NT2/D1 (cell line): ENCODE measurements at regions not wholly inside any gene's neighbourhood (a gene's known extent, or its start where the extent isn't known, plus 50 kb on each side); places are given as distances from the start of the nearest gene placed in this dataset.

Experiments
- DNase-seq: peaks from one replicate; pipeline ENCODE4 v3.0.0-alpha.2; 2011; ENCODE audit warnings: low read depth, low spot score
- H3K27me3 ChIP-seq: 2 replicates; pipeline ENCODE4 v1.6.0; 2011; ENCODE audit warnings: mild to moderate bottlenecking; ENCODE audit not compliant: insufficient read length, insufficient read depth
- H3K36me3 ChIP-seq: 2 replicates; pipeline ENCODE4 v1.6.1; 2011; ENCODE audit warnings: mild to moderate bottlenecking, low read length, mixed read lengths; ENCODE audit not compliant: insufficient read depth, insufficient read length
- H3K4me1 ChIP-seq: 2 replicates; pipeline ENCODE4 v1.5.1; 2011; ENCODE audit not compliant: insufficient read depth, insufficient read length
- H3K4me3 ChIP-seq: 2 replicates; pipeline ENCODE4 v1.5.1; 2011; ENCODE audit warnings: low read depth; ENCODE audit not compliant: insufficient read length
- H3K9ac ChIP-seq: 2 replicates; pipeline ENCODE4 v1.6.0; 2011; ENCODE audit warnings: low read depth; ENCODE audit not compliant: insufficient read length
- H3K9me3 ChIP-seq: 2 replicates; pipeline ENCODE4 v1.5.1; 2011; ENCODE audit warnings: mild to moderate bottlenecking, low read length; ENCODE audit not compliant: insufficient read depth
- SUZ12 ChIP-seq: IDR thresholded peaks from 2 replicates; pipeline ENCODE4 v1.6.1; 2011; ENCODE audit not compliant: insufficient read length, insufficient read depth; ENCODE audit errors: extremely low read depth
- YY1 ChIP-seq: IDR thresholded peaks from 2 replicates; pipeline ENCODE4 v1.6.1; 2011; ENCODE audit not compliant: insufficient read length, insufficient read depth
- ZNF274 ChIP-seq: IDR thresholded peaks from 2 replicates; pipeline ENCODE4 v1.6.1; 2011; ENCODE audit warnings: mild to moderate bottlenecking, low read depth, low read length

DNA sequence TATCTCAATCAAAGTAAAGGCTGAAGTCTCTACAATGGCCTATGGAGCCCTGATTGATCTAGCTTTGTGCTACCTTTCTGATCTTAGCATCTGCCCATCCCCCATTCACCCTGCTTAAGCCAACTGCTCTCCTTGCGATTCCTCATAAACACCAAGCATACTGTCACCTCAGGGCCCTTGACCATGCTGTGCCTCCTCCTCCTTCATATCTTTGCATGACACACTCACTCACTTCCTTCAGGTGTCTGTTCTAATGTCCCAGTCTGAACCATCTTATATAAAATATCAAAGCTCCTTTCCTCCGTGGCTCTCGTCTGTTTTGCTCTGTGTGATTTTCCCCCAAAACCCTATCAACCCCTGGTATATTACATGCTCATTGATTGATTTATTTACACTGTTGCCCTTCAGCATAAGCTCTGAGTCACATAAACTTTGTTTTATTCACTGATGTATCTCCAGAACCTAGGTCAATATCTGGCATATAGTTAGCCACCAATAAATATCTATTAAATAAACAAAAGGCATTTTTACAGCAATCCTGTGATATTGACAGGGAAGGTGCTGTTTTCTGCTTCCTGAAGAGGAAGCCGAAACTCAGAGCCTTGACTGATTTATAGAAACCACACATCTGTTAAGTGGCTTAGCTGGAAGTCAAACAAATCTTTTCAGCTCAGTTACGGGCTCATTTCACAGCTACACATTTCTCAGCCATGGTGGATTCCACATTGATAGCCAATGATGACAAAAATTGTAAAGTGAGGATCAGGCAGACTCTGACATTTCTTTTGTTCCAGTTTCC lies 103.6 kb downstream of the BOD1 start:
- Histone ChIP-seq H3K9me3 (no peaks in the 10 kb centered on the region), H3K4me1 (no peaks in the 10 kb centered on the region), H3K9ac (no peak overlapping the region), H3K4me3 (no peak overlapping the region), H3K36me3 (no peaks in the 10 kb centered on the region), H3K27me3 (no peaks in the 10 kb centered on the region)
- TF ChIP-seq ZNF274 (no peak), YY1 (no peak), SUZ12 (no peak)
- no peak for DNase-seq

DNA sequence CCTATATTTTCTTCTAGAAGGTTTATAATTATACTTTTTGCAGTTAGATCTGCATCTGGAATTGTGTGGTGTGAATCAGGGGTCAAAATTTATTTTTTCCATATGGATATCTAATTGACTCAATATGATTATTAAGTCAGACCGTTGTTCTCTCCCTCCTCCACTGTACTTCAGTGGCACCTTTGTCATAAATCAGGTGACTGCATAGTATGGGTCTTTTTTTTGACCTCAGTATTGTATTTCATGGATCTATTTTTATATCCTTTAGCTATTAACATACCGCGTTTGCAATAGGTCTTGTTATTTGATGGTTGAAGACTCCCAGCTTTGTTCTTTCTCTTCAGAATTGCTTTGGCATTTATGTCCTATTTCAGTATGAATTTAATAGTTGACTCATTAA lies 107.4 kb downstream of the BOD1 start:
- Histone ChIP-seq H3K9me3 (no peaks in the 10 kb centered on the region), H3K9ac (no peak overlapping the region), H3K4me1 (no peaks in the 10 kb centered on the region), H3K36me3 (no peaks in the 10 kb centered on the region), H3K27me3 (no peaks in the 10 kb centered on the region), H3K4me3 (no peak overlapping the region)
- TF ChIP-seq SUZ12 (no peak), ZNF274 (no peak), YY1 (no peak)
- no peak for DNase-seq

DNA sequence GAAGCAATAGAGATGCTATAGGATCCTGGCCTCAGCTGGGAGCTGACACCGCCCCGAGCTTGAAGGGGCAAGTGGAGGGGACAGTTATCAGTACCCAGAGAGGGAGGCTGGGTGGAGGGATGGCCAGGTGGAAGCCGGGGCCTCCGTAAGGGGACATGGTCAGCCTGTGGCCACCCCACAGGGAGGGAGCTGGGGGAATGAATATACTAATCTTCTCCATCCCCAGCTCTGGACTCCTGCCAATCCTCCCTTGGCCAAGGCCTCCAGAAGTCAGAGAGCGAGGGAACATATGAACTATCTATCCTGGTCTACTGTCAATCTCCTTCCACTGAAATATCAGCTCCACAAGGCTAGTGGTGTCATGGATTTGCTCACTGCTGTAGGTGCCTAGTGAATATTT lies 109.3 kb downstream of the BOD1 start:
- Histone ChIP-seq H3K4me1 (no peaks in the 10 kb centered on the region), H3K36me3 (no peaks in the 10 kb centered on the region), H3K27me3 (no peaks in the 10 kb centered on the region), H3K9ac (no peak overlapping the region), H3K9me3 (no peaks in the 10 kb centered on the region), H3K4me3 (no peak overlapping the region)
- DNase-seq = no peak
- TF ChIP-seq SUZ12 (no peak), ZNF274 (no peak), YY1 (no peak)

DNA sequence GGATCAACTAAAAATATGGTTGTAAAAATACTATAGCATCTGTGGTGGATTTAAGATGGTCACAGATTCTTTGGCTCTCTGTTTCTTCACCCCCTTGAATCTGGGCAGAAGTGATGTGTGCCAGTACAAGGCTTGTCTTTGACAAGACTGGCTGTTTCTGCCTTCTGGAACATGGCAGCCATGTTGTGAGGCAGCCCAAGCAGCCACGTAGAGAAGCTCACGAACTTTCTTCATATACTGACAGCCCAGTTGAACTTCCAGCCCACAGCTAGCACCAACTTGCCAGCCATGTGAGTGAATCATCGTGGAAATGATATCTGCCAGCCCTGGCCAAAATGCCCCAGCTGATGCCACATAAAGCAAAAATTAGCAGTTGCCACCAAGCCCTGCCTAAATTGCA lies 110.8 kb downstream of the BOD1 start:
- Histone ChIP-seq H3K4me3 (no peak overlapping the region), H3K27me3 (no peaks in the 10 kb centered on the region), H3K36me3 (no peaks in the 10 kb centered on the region), H3K9me3 (no peaks in the 10 kb centered on the region), H3K4me1 (no peaks in the 10 kb centered on the region), H3K9ac (no peak overlapping the region)
- TF ChIP-seq YY1 (no peak), ZNF274 (no peak), SUZ12 (no peak)
- no peak for DNase-seq

DNA sequence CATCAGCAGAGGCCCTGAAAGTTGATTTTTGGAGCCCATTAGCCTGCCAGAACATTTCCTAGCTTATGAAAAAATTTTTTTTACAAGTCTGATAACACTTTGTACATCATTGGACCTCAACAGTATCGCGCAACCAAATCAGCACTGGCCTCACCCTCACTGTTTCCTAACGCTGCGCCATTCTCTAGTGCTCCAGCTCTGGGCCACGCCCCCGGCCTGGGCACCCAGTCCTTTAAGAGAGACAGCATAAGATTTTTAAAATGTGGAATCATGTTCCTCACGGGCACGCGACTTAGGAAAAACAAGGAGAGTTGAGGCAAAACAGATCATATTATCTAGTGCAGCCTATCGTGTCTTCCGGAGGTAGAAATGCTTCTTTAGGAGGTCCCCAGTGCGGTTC lies 114.5 kb downstream of the BOD1 start:
- DNase-seq = no peak
- peaks cover 9% of the 10 kb centered on the region for H3K4me1 ChIP-seq
- H3K4me3 ChIP-seq = no peak overlapping the region
- no peaks in the 10 kb centered on the region for H3K9me3 ChIP-seq
- no peak overlapping the region for H3K9ac ChIP-seq
- no peaks in the 10 kb centered on the region for H3K36me3 ChIP-seq
- no peak for TF ChIP-seq ZNF274
- no peak for TF ChIP-seq SUZ12
- TF ChIP-seq YY1 = no peak
- H3K27me3 ChIP-seq = no peaks in the 10 kb centered on the region

DNA sequence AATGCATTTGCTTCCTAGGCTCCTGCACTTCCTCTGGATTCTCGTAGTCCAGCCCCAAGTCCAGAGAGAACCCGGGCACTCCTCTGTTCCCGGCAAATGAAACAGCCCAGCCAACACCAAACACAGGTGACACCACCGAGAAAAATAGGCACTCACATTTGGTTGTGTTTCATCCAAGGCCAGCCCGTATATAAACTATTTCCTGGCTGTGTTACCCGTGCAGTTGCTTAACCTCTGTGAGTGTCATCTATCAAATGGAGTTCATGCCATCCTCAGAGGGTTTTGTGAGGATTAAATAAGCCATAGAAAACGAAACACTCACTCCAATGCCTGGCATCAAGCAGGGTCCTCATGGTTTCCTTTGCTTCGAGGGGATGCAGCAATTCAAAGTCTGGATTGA lies 115.2 kb downstream of the BOD1 start:
- Histone ChIP-seq H3K27me3 (no peaks in the 10 kb centered on the region), H3K9me3 (no peaks in the 10 kb centered on the region), H3K4me3 (no peak overlapping the region), H3K4me1 (peaks cover 9% of the 10 kb centered on the region), H3K36me3 (no peaks in the 10 kb centered on the region), H3K9ac (no peak overlapping the region)
- no peak for TF ChIP-seq SUZ12
- no peak for TF ChIP-seq YY1
- no peak for TF ChIP-seq ZNF274
- no peak for DNase-seq

DNA sequence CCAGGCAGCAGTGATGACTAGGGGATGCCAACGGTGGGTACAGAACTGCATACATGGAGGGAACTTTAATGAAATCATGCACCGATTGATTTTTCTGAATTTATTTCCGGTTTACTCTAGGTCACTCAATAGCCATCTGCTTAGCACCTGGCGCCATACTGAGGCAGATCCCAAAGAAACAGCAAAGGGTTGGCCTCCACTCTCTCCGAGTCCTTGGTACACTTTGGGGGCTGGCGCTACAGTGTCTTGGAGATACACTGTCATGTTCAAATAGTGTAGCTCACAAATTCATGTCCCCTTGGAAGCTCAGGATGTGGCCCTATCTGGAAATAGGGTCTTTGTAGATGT lies 116.3 kb downstream of the BOD1 start:
- no peak for DNase-seq
- TF ChIP-seq ZNF274 = no peak
- TF ChIP-seq YY1 = no peak
- no peak for TF ChIP-seq SUZ12
- peaks cover 11% of the 10 kb centered on the region for H3K4me1 ChIP-seq
- H3K4me3 ChIP-seq = no peak overlapping the region
- H3K9me3 ChIP-seq = no peaks in the 10 kb centered on the region
- H3K27me3 ChIP-seq = no peaks in the 10 kb centered on the region
- H3K9ac ChIP-seq = no peak overlapping the region
- H3K36me3 ChIP-seq = no peaks in the 10 kb centered on the region
